ENCODE measurements at regions not wholly inside any gene's neighbourhood (a gene's known extent, or its start where the extent isn't known, plus 50 kb on each side); places are given as distances from the start of the nearest gene placed in this dataset.
A peak's percentile ranks its signal among the peaks of the same experiment; 100 is the strongest.

- TF ChIP-seq CTCF (IDR thresholded peaks at IDR 0.05; ENCODE audit: insufficient read depth, low read depth, low read length, missing control alignments) = no peak
Observed at GRCh38 chr2:54392555-54393324, 63.4 kb upstream of the SPTBN1 start.

GRCh38 chr2:54394392-54394791 lies 61.7 kb upstream of the SPTBN1 start:
- no peak overlapping the region for H3K4me3 ChIP-seq (ENCODE audit: low read depth, low read length)
- TF ChIP-seq CTCF (IDR thresholded peaks at IDR 0.05; ENCODE audit: insufficient read depth, low read depth, low read length, missing control alignments) = no peak
- peak; percentile 51 for DNase-seq (ENCODE audit: low read depth)

More at GRCh38 chr2:54392555-54393324, 63.4 kb upstream of the SPTBN1 start:
- no peak for DNase-seq (ENCODE audit: low read depth)
- no peak overlapping the region for H3K4me3 ChIP-seq (ENCODE audit: low read depth, low read length)

- DNase-seq (ENCODE audit: low read depth) = no peak
- H3K4me3 ChIP-seq (ENCODE audit: low read depth, low read length) = no peak overlapping the region
- no peak for TF ChIP-seq CTCF (IDR thresholded peaks at IDR 0.05; ENCODE audit: insufficient read depth, low read depth, low read length, missing control alignments)
Observed at GRCh38 chr2:54396107-54396506, 60.0 kb upstream of the SPTBN1 start.

GRCh38 chr2:54396798-54397197 lies 59.3 kb upstream of the SPTBN1 start:
- no peak overlapping the region for H3K4me3 ChIP-seq (ENCODE audit: low read depth, low read length)
- no peak for DNase-seq (ENCODE audit: low read depth)
- TF ChIP-seq CTCF (IDR thresholded peaks at IDR 0.05; ENCODE audit: insufficient read depth, low read depth, low read length, missing control alignments) = no peak

DNA sequence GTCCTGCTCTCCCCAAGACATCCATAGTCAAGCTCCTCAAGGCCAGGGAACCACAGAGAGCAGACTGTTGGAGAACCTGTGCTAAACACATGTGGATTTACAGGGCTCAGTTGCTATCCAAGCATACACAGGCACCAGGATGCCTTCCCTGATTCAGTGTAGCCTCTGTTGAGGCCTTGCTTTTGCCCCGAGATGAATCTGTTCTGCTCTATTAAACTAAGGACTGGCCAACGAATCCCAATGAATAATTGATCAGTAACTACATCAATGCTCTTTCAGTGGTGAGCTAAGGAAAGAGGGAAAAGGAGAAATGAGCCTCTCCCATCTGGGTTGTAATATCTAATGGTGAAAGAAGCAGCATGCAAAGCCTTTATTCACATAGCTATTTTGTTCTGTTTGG lies 58.7 kb upstream of the SPTBN1 start:
- no peak overlapping the region for H3K4me3 ChIP-seq (ENCODE audit: low read depth, low read length)
- no peak for TF ChIP-seq CTCF (IDR thresholded peaks at IDR 0.05; ENCODE audit: insufficient read depth, low read depth, low read length, missing control alignments)

GRCh38 chr2:54401554-54401953 lies 54.6 kb upstream of the SPTBN1 start:
- no peak for TF ChIP-seq CTCF (IDR thresholded peaks at IDR 0.05; ENCODE audit: insufficient read depth, low read depth, low read length, missing control alignments)
- H3K4me3 ChIP-seq (ENCODE audit: low read depth, low read length) = no peak overlapping the region
- DNase-seq (ENCODE audit: low read depth) = no peak

More for the DNA sequence above, 58.7 kb upstream of the SPTBN1 start:
- DNase-seq (ENCODE audit: low read depth) = no peak

DNA sequence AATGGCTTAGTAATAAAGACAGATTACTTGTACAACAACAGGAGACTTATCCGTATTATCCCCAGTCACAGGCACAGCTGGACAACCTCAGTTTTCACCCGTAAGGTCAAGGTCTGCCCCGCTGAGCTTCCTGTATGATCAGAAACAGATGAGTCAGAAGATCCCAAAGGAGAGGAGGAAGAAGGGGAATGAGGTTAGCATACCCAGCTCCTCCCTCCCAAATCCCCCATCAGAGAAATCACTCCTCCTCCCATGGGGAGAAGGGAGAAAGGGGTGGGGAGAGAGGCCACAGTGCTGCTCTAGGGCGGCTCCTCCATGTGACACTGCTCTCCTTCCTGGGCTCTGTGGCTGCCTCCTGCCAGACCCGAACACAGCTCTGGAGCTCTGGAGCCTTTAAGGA lies 53.8 kb upstream of the SPTBN1 start:
- no peak for DNase-seq (ENCODE audit: low read depth)
- no peak for TF ChIP-seq CTCF (IDR thresholded peaks at IDR 0.05; ENCODE audit: insufficient read depth, low read depth, low read length, missing control alignments)
- no peak overlapping the region for H3K4me3 ChIP-seq (ENCODE audit: low read depth, low read length)

All from GM12865 (cell line).